ENCODE measurements at regions not wholly inside any gene's neighbourhood (a gene's known extent, or its start where the extent isn't known, plus 50 kb on each side); places are given as distances from the start of the nearest gene placed in this dataset.
A peak's percentile ranks its signal among the peaks of the same experiment; 100 is the strongest.
"Not testable (repeated sequence)": the region's sequence is repeated elsewhere in the genome, so short reads cannot be mapped to it uniquely, and the experiment has no call there.

- no peak for DNase-seq
Observed at GRCh38 chr4:10803713-10804343, 119.3 kb upstream of the CLNK start.

DNA sequence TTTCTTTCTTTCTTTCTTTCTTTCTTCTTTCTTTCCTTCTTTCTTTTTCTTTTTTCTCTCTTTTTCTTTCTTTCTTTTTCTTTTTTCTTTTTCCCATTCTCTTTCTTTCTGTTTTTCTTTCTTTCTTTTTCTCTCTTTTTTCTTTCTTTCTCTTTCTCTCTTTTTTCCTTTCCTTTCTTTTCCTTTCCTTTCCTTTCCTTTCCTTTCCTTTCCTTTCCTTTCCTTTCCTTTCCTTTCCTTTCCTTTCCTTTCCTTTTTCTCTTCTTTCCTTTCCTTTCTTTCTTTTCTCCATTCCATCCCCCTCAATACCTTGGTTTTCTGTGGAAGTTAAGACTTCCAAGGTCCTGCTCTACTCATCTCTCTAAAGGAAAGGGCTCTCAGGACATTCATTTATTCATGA is 102.8 kb upstream of the CLNK start:
- DNase-seq, result no peak

DNA sequence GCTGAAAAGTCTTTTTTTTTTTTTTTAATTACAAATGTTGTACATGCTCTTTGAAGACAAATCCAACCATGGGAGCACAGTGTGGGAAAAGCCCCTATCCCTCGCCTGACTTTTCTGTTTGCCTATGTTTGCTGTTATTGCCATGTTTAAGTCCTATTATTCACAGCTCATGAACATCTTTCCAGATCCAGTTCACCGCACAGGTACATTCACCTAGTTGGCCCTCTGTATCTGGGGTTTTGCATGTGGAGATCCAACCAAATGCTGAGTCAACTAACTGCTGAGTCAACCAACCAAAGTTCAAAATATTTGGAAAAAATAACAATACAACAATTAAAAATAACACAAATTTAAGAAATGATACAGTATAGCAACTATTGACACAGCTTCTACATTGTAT is 100.1 kb upstream of the CLNK start:
- no peak for DNase-seq

- DNase-seq, result no peak
Observed at GRCh38 chr4:10783351-10783750, 98.8 kb upstream of the CLNK start.

DNA sequence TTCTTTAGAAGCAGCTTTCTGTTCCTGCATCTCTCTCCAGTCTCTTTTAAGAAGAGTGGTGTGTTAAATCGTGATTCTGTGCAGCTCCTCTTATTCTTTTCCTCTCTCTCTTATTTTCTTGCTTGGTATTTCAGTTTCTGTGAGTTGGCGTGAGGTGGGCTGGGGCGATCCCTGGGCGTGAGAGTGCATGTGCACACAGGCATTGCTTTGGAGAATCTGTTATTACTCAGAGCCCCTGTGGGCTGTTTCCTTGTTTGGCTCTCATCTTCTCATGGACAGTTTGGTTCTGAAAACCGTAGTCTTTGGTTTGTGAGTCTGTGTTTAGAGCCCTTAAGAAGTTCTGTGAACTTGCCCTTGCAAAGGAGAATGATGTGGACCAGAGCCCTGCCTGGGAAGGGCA is 97.2 kb upstream of the CLNK start:
- no peak for DNase-seq

- not testable (repeated sequence) for DNase-seq
Observed at GRCh38 chr4:10780803-10781202, 96.2 kb upstream of the CLNK start.

DNA sequence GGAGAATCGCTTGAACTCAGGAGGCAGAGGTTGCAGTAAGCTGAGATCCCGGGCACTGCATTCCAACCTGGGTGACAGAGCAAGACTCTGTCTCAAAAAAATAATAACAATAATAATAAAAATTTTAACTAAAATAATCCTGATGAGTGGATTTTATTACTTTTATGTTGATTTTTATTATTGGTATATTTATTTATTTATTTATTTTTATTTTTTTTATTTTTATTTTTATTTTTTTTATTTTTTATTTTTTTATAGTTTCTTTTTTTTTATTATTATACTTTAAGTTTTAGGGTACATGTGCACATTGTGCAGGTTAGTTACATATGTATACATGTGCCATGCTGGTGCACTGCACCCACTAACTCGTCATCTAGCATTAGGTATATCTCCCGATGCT is 90.6 kb upstream of the CLNK start:
- DNase-seq, result not testable (repeated sequence)

- no peak for DNase-seq
Observed at GRCh38 chr4:10773656-10774055, 89.1 kb upstream of the CLNK start.

DNA sequence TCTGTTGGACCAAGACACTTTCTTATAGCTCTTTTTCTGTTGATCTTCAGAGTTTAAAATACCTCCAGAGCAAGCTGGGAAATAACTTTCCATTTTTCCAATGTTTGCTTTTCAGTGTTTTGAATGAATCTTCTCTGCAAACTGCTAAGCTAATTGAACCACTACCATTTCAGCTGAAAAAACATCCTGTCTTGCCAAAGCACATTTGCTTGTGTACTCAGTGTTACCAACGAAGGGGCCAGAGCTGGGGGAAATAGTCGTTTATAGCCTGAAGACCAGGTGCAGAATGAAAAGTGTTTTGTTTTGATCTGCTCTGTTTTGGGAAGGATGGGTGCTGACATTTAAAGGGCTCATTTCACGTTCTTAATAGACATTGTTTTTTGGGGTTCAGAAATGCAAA is 88.4 kb upstream of the CLNK start:
- no peak for DNase-seq

- no peak for DNase-seq
Observed at GRCh38 chr4:10765386-10765785, 80.8 kb upstream of the CLNK start.

DNA sequence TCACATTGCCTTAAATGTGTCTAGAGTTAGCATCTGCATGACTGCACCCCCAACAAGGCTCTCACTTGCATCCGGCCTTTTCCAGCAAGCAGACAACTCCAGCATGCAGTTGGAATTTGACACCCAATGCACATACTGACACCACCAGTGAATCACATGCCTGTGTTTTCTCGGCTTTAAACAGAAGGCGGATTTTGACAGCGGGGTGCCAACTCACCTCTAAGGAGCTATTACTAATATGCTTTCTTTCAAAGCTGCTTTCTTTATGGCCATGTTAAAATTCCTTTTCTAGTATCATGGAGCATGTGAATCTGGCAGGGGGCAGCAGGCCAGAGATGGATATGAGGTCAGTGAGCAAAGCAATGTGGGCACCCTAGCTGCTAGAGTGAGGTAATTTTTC is 78.0 kb upstream of the CLNK start:
- peak; percentile 74 for DNase-seq

GRCh38 chr4:10761903-10762302 is 77.3 kb upstream of the CLNK start:
- no peak for DNase-seq

DNA sequence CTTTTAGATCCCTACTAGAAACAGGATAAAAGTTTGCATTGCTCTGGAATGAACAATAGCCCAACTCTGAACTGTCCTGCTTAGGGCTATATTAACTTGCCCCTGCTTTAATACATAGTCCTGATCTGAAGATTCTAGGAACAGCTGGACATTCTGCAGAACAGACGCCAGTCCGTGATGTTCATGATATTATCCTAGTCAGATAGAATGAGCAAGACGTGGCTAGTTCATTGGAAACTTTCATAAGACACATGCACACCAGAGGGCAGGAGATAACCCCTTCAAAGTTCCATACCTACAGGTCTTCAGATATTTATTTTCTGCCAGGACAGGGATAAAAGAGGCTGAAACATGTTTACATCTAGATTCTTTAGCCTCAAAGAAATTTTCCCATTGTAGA is 75.5 kb upstream of the CLNK start:
- DNase-seq, result no peak

GRCh38 chr4:10758906-10759305 is 74.3 kb upstream of the CLNK start:
- DNase-seq, result no peak

- no peak for DNase-seq
Observed at GRCh38 chr4:10753856-10754402, 69.4 kb upstream of the CLNK start.

DNA sequence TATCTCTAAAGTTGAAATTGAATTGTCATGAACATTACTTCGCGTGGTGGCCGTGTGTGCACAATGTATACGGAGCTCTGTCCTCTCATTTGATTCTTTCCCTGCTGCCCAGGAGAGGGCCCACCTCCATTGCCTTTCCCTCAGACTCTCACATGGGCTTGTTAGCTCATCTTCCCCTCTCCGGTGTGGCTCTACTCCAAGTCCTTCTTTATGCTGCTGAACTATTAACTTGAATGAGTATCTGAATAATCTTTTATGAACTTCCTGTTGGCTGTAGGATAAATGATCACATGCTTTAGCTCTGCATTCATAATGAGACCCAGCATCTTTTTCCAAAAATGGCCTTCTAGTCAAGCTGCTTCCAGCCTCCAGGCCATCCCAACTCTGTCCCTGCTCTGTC is 68.8 kb upstream of the CLNK start:
- DNase-seq, result no peak

DNA sequence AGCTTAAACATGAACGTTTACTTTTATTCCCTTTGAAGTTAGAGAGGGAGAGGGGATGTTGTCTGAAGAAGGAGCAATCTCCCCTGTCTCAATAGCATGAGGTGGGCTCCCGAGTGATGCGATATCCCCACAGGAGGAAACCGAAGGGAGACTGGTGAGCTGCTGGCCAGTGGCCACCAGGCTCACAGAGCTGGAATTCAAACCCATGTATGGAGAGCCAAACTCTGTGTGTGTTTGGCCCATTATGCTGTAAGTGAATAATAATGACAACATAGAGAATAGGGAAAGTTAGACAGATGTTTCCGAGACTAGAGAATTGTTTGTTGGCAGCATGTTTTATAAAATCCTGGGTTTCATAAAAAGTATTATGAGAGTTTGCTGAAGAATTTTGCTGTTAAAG is 66.1 kb upstream of the CLNK start:
- DNase-seq, result no peak

DNA sequence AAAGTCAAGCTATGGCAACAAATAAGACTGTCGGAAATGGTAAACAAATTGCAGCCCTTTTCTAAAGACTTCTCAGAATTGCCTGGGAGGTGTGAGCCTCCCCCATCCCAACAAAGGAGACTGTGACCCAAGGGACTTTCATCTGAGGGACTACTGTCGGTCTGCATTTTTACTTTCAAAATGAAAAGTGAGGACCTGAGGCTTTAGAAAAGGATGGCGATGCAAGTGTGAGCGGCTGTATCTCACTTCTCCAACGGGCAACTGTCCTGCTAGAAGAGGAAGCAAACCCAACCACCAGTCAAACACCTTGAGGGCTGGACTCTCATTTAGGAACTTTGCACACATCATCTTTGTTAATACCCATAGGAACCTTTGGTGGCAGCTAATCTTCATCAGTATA is 62.6 kb upstream of the CLNK start:
- no peak for DNase-seq

GRCh38 chr4:10746371-10747171 is 62.0 kb upstream of the CLNK start:
- no peak for DNase-seq

DNA sequence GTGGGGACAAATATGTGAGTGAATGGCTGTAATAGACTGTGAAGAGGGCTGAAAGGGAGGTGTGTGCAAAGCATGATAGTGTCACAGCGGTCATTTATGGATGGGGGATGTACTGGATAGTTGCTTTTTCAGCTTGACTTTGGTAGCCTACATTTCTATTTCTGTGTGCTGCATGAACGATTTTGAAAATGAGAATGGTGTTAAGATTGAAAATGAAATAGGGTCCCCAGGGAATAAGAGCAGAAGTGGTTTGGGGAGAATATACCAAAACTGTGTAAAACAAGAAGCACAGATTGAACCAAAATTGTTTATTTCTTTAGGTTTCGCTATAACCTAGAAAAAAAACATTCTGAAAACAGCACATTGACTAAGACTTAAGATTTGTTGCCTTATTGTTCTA is 58.8 kb upstream of the CLNK start:
- no peak for DNase-seq

DNA sequence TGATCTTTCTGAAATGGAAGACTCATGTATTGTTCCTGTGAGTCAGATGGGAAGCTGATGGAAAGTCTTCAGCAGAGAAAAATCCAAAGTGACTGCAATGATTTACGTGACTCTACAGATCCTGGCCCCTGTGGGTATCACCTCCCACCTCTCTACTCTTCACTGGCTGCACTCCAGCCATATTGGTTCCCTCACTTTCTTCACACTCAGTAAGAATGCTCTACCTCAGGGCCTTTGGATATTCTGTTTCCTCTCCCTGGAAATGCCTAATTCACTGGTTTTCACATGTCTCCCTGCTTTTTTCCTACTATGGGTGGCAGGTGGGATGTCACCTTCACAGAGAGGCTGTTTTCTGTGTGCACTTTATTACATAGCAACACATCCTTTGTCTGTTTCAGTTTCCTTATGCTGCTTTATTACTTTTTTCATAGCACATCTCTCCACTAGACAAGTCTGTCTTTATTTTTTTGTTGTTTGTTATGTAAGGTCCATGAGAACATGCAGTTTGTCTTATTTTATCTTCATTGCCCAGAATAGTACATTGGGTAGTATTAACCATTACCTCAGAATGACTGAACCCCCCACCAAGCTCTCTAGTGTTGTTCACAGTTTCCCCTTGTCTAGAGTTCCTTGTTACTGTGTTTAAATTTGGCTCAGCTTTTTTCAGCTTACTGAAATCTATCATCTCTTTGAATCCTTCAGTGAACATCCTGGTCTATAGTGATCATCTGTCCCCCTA is 57.6 kb upstream of the CLNK start:
- no peak for DNase-seq

DNA sequence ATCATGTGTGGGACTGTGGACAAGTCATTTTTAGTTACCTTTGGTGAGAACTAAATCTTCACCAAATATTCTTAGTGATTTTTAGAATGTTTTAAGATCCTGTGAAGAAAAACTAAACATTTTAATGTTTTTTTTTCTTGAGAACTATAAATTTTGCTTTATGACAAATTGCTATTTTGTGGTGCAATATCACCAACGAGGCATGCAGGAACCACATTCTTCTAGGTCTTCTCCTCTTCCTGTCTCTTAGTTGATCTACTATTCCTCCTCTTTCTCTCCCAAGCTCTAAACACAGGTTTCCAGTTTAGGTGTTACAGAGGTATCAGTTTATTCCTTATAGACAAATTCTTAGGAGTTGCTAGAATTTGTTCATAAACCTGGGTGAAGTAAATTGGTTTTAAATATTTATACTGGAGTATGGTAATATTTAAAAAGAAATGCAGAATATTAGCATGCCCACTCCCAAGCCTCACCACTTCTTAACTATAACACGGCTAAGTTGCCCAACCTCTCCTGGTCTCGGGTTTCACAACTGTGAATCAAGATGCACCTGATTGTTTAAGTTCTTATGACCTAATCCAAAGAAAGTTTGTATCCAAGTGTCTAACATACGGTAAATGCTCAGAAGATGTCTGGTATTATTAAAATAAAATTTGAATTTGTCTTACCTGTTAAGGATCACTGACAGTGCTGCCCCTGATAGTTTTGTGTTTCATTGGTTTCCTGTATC is 56.5 kb upstream of the CLNK start:
- DNase-seq, result no peak

DNA sequence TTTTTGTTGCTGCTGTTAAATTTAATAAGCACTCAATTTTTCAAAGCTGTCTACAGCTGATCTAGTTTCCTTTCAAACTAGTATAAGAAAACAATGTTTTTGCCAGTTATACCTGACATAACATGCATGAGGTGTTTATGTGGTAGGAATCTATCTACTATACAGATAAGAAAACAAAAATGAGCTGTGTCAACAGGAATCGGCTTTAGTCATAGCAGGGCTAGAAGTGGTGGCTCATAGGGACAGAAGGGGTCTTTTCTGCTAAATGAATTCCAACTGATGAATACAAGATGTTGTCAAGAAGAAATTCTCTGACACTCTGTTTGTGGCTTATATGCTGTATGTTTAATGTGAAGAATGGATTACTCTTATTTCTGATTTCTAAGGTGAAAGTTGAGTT is 55.7 kb upstream of the CLNK start:
- no peak for DNase-seq

Data from islet precursor cell (in vitro differentiated cells).